Neutrophil (primary cell): ENCODE measurements at regions not wholly inside any gene's neighbourhood (a gene's known extent, or its start where the extent isn't known, plus 50 kb on each side); places are given as distances from the start of the nearest gene placed in this dataset.

Experiments
- H3K27ac ChIP-seq: fragments of 200-600 bp; sonication (generic); 2 replicates; pipeline ENCODE4 v1.5.1; 2016; ENCODE audit warnings: mild to moderate bottlenecking, moderate library complexity
- H3K27me3 ChIP-seq: fragments of 200-600 bp; sonication (generic); 2 replicates; pipeline ENCODE4 v1.6.0; 2016; ENCODE audit warnings: mild to moderate bottlenecking
- H3K36me3 ChIP-seq: fragments of 200-600 bp; sonication (generic); 2 replicates; pipeline ENCODE4 v1.5.1; 2017
- H3K4me1 ChIP-seq, 2 experiments: fragments of 200-600 bp in 1 of 2; sonication (generic) in 1 of 2; 1 replicate in 1 of 2; 2 replicates in 1 of 2; pipeline versions ENCODE4 v1.5.1 to v1.6.1; 2013 to 2016; ENCODE audit warnings: low read depth in 1 of 2, low read length in 1 of 2, mild to moderate bottlenecking in 1 of 2, moderate library complexity in 1 of 2; ENCODE audit not compliant: control insufficient read depth in 1 of 2, insufficient read depth in 1 of 2
- H3K4me3 ChIP-seq, 2 experiments: fragments of 200-600 bp in 1 of 2; sonication (generic) in 1 of 2; 1 replicate in 1 of 2; 2 replicates in 1 of 2; pipeline ENCODE4 v1.5.1; 2013 to 2016; ENCODE audit warnings: low read depth in 1 of 2, low read length in 1 of 2, mild to moderate bottlenecking in 1 of 2, moderate library complexity in 1 of 2
- H3K9me3 ChIP-seq: fragments of 200-600 bp; sonication (generic); 2 replicates; pipeline ENCODE4 v1.5.1; 2016
- CTCF ChIP-seq: fragments of 200-600 bp; sonication (generic); IDR thresholded peaks from 2 replicates; pipeline ENCODE4 v1.5.1; 2016; ENCODE audit warnings: antibody characterized with exemption

GRCh38 chr9:134500931-134501760, 140.5 kb upstream of the COL5A1 start:
- Histone ChIP-seq H3K27ac (no peak overlapping the region), H3K4me3 (no peak overlapping the region), H3K9me3 (no peaks in the 10 kb centered on the region), H3K27me3 (peaks cover 47% of the 10 kb centered on the region), H3K4me1 (no peaks in the 10 kb centered on the region), H3K36me3 (no peaks in the 10 kb centered on the region)
- TF ChIP-seq CTCF, result no peak

GRCh38 chr9:134501761-134502265, 139.8 kb upstream of the COL5A1 start:
- Histone ChIP-seq H3K27me3 (peaks cover 47% of the 10 kb centered on the region), H3K27ac (no peak overlapping the region), H3K9me3 (no peaks in the 10 kb centered on the region), H3K4me1 (no peaks in the 10 kb centered on the region), H3K4me3 (no peak overlapping the region), H3K36me3 (no peaks in the 10 kb centered on the region)
- no peak for TF ChIP-seq CTCF

- no peak for TF ChIP-seq CTCF
- no peaks in the 10 kb centered on the region for H3K9me3 ChIP-seq
- no peaks in the 10 kb centered on the region for H3K4me1 ChIP-seq
- H3K27me3 ChIP-seq, result peaks cover 47% of the 10 kb centered on the region
- H3K27ac ChIP-seq, result no peak overlapping the region
- H3K4me3 ChIP-seq, result no peak overlapping the region
- H3K36me3 ChIP-seq, result no peaks in the 10 kb centered on the region
Measured at GRCh38 chr9:134502266-134502791, 139.3 kb upstream of the COL5A1 start.

GRCh38 chr9:134502809-134503211, 138.8 kb upstream of the COL5A1 start:
- no peaks in the 10 kb centered on the region for H3K4me1 ChIP-seq
- no peak overlapping the region for H3K27ac ChIP-seq
- no peak overlapping the region for H3K4me3 ChIP-seq
- no peak for TF ChIP-seq CTCF
- no peaks in the 10 kb centered on the region for H3K9me3 ChIP-seq
- H3K36me3 ChIP-seq, result no peaks in the 10 kb centered on the region
- H3K27me3 ChIP-seq, result peaks cover 47% of the 10 kb centered on the region

- H3K4me1 ChIP-seq, result no peaks in the 10 kb centered on the region
- no peak overlapping the region for H3K27ac ChIP-seq
Measured at GRCh38 chr9:134503301-134504105, 138.1 kb upstream of the COL5A1 start.

More at GRCh38 chr9:134503301-134504105, 138.1 kb upstream of the COL5A1 start:
- Histone ChIP-seq H3K36me3 (no peaks in the 10 kb centered on the region), H3K4me3 (no peak overlapping the region), H3K27me3 (peaks cover 47% of the 10 kb centered on the region), H3K9me3 (no peaks in the 10 kb centered on the region)
- TF ChIP-seq CTCF, result no peak
